ENCODE measurements at regions not wholly inside any gene's neighbourhood (a gene's known extent, or its start where the extent isn't known, plus 50 kb on each side); places are given as distances from the start of the nearest gene placed in this dataset.

- no peak for DNase-seq (ENCODE audit: low read depth)
- no peak overlapping the region for H3K4me3 ChIP-seq (ENCODE audit: low read depth, low read length)
Observed at GRCh38 chr4:34724491-34724890, 1519.8 kb downstream of the ARAP2 start.

- DNase-seq (ENCODE audit: low read depth): peak; percentile 31
- H3K4me3 ChIP-seq (ENCODE audit: low read depth, low read length): no peak overlapping the region
Observed at GRCh38 chr4:34731070-34731469, 1513.2 kb downstream of the ARAP2 start.

- H3K4me3 ChIP-seq (ENCODE audit: low read depth, low read length): no peak overlapping the region
- no peak for DNase-seq (ENCODE audit: low read depth)
Observed at GRCh38 chr4:34732176-34732950, 1512.0 kb downstream of the ARAP2 start.

GRCh38 chr4:34733185-34733941 is 1511.0 kb downstream of the ARAP2 start:
- no peak for DNase-seq (ENCODE audit: low read depth)
- H3K4me3 ChIP-seq (ENCODE audit: low read depth, low read length): no peak overlapping the region

- no peak overlapping the region for H3K4me3 ChIP-seq (ENCODE audit: low read depth, low read length)
- DNase-seq (ENCODE audit: low read depth): no peak
Observed at GRCh38 chr4:34766935-34767334, 1477.4 kb downstream of the ARAP2 start.

- H3K4me3 ChIP-seq (ENCODE audit: low read depth, low read length): no peak overlapping the region
- no peak for DNase-seq (ENCODE audit: low read depth)
Observed at GRCh38 chr4:34767407-34767806, 1476.9 kb downstream of the ARAP2 start.

- DNase-seq (ENCODE audit: low read depth): no peak
- no peak overlapping the region for H3K4me3 ChIP-seq (ENCODE audit: low read depth, low read length)
Observed at GRCh38 chr4:34771632-34772031, 1472.7 kb downstream of the ARAP2 start.

- DNase-seq (ENCODE audit: low read depth): no peak
- H3K4me3 ChIP-seq (ENCODE audit: low read depth, low read length): no peak overlapping the region
Observed at GRCh38 chr4:34790131-34790530, 1454.2 kb downstream of the ARAP2 start.

- no peak for DNase-seq (ENCODE audit: low read depth)
- no peak overlapping the region for H3K4me3 ChIP-seq (ENCODE audit: low read depth, low read length)
Observed at GRCh38 chr4:34791209-34791608, 1453.1 kb downstream of the ARAP2 start.

- DNase-seq (ENCODE audit: low read depth): no peak
- H3K4me3 ChIP-seq (ENCODE audit: low read depth, low read length): no peak overlapping the region
Observed at GRCh38 chr4:34800953-34801352, 1443.4 kb downstream of the ARAP2 start.

- peak; percentile 12 for DNase-seq (ENCODE audit: low read depth)
- no peak overlapping the region for H3K4me3 ChIP-seq (ENCODE audit: low read depth, low read length)
Observed at GRCh38 chr4:34814266-34814665, 1430.0 kb downstream of the ARAP2 start.

- H3K4me3 ChIP-seq (ENCODE audit: low read depth, low read length): no peak overlapping the region
- no peak for DNase-seq (ENCODE audit: low read depth)
Observed at GRCh38 chr4:34824515-34824914, 1419.8 kb downstream of the ARAP2 start.

- no peak for DNase-seq (ENCODE audit: low read depth)
Observed at GRCh38 chr4:34826660-34827059, 1417.7 kb downstream of the ARAP2 start.

GRCh38 chr4:34845926-34846325 is 1398.4 kb downstream of the ARAP2 start:
- no peak for DNase-seq (ENCODE audit: low read depth)
- H3K4me3 ChIP-seq (ENCODE audit: low read depth, low read length): no peak overlapping the region

More at GRCh38 chr4:34826660-34827059, 1417.7 kb downstream of the ARAP2 start:
- no peak overlapping the region for H3K4me3 ChIP-seq (ENCODE audit: low read depth, low read length)

GRCh38 chr4:34850421-34850820 is 1393.9 kb downstream of the ARAP2 start:
- no peak overlapping the region for H3K4me3 ChIP-seq (ENCODE audit: low read depth, low read length)
- no peak for DNase-seq (ENCODE audit: low read depth)

- H3K4me3 ChIP-seq (ENCODE audit: low read depth, low read length): no peak overlapping the region
- peak; percentile 60 for DNase-seq (ENCODE audit: low read depth)
Observed at GRCh38 chr4:34850968-34851367, 1393.3 kb downstream of the ARAP2 start.

GRCh38 chr4:34851411-34851810 is 1392.9 kb downstream of the ARAP2 start:
- no peak for DNase-seq (ENCODE audit: low read depth)
- H3K4me3 ChIP-seq (ENCODE audit: low read depth, low read length): no peak overlapping the region

- DNase-seq (ENCODE audit: low read depth): no peak
- no peak overlapping the region for H3K4me3 ChIP-seq (ENCODE audit: low read depth, low read length)
Observed at GRCh38 chr4:34854451-34854850, 1389.9 kb downstream of the ARAP2 start.

GRCh38 chr4:34861666-34862065 is 1382.6 kb downstream of the ARAP2 start:
- DNase-seq (ENCODE audit: low read depth): no peak
- no peak overlapping the region for H3K4me3 ChIP-seq (ENCODE audit: low read depth, low read length)

- no peak overlapping the region for H3K4me3 ChIP-seq (ENCODE audit: low read depth, low read length)
- DNase-seq (ENCODE audit: low read depth): no peak
Observed at GRCh38 chr4:34878961-34879360, 1365.4 kb downstream of the ARAP2 start.

GRCh38 chr4:34880246-34880645 is 1364.1 kb downstream of the ARAP2 start:
- H3K4me3 ChIP-seq (ENCODE audit: low read depth, low read length): no peak overlapping the region
- DNase-seq (ENCODE audit: low read depth): no peak
